Sigmoid colon (tissue), 4 donors: ENCODE measurements at regions not wholly inside any gene's neighbourhood (a gene's known extent, or its start where the extent isn't known, plus 50 kb on each side); places are given as distances from the start of the nearest gene placed in this dataset.

Experiments
- EP300 ChIP-seq, 4 donors: sonication (generic); formaldehyde crosslinking; IDR thresholded peaks; one replicate each; pipeline ENCODE4 v1.6.1; 2017; ENCODE audit warnings: antibody characterized with exemption in 4 of 4
- POLR2A ChIP-seq, 2 donors: fragments of 450-650 bp; IDR thresholded peaks; one replicate each; pipeline ENCODE4 v1.6.1; 2016; ENCODE audit warnings: antibody characterized with exemption in 2 of 2, mild to moderate bottlenecking in 2 of 2, moderate library complexity in 2 of 2
- POLR2AphosphoS5 ChIP-seq, 4 donors: sonication (generic); formaldehyde crosslinking; IDR thresholded peaks; one replicate each; pipeline ENCODE4 v1.6.1; 2017; ENCODE audit warnings: antibody characterized with exemption in 4 of 4
- TF ChIP-seq, protein P1 (sequence below), 4 experiments: fragments of 450-650 bp in 3 of 4; fragments of 200-600 bp in 1 of 4; IDR thresholded peaks; one replicate each; pipeline ENCODE4 v1.5.1; 2016 to 2019; ENCODE audit warnings: antibody characterized with exemption in 4 of 4, mild to moderate bottlenecking in 3 of 4, moderate library complexity in 2 of 4

DNA sequence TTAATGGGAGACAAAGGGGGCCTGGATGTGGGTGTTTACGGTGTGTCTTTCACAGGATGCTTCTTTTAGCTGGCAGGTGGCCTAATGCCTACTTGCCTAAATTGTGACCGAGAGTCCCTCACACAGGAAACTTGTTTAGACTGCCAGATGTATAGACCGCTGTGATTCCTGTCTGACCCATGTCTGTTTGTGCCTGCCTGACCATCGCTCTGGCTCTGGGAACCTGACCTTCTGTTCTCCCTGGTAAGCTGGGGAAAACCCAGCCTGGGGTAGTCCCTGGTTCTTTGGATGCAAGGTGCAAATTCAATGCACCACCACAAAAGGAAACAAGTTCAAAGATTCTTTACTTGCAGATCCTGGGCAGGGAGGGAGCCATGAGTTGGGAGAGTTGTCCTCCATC, 68.4 kb downstream of the DMRTA2 start:
- TF ChIP-seq, protein P1, sequence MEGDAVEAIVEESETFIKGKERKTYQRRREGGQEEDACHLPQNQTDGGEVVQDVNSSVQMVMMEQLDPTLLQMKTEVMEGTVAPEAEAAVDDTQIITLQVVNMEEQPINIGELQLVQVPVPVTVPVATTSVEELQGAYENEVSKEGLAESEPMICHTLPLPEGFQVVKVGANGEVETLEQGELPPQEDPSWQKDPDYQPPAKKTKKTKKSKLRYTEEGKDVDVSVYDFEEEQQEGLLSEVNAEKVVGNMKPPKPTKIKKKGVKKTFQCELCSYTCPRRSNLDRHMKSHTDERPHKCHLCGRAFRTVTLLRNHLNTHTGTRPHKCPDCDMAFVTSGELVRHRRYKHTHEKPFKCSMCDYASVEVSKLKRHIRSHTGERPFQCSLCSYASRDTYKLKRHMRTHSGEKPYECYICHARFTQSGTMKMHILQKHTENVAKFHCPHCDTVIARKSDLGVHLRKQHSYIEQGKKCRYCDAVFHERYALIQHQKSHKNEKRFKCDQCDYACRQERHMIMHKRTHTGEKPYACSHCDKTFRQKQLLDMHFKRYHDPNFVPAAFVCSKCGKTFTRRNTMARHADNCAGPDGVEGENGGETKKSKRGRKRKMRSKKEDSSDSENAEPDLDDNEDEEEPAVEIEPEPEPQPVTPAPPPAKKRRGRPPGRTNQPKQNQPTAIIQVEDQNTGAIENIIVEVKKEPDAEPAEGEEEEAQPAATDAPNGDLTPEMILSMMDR (IDR thresholded peaks at IDR 0.05) = no peak
- TF ChIP-seq POLR2A (IDR thresholded peaks at IDR 0.05) (no peak), POLR2AphosphoS5 (IDR thresholded peaks at IDR 0.05) (no peak), EP300 (IDR thresholded peaks at IDR 0.05) (no peak)
